GM18907 (cell line): ENCODE measurements at regions not wholly inside any gene's neighbourhood (a gene's known extent, or its start where the extent isn't known, plus 50 kb on each side); places are given as distances from the start of the nearest gene placed in this dataset.
A peak's percentile ranks its signal among the peaks of the same experiment; 100 is the strongest.

Experiments
- ATAC-seq: cut with Tn5 transposase; IDR thresholded peaks from one replicate; pipeline ENCODE4 v1.9.1; 2021; ENCODE audit warnings: mild to moderate bottlenecking, moderate library complexity; ENCODE audit not compliant: unreplicated experiment

GRCh38 chr10:52855546-52856325, 83.2 kb upstream of the MBL2 start:
- no peak for ATAC-seq

- ATAC-seq: peak; percentile 92
Measured at GRCh38 chr10:52853704-52854103, 81.1 kb upstream of the MBL2 start.

- no peak for ATAC-seq
Measured at GRCh38 chr10:52836816-52837215, 64.2 kb upstream of the MBL2 start.
